RPMI8226 (cell line): ENCODE measurements at regions not wholly inside any gene's neighbourhood (a gene's known extent, or its start where the extent isn't known, plus 50 kb on each side); places are given as distances from the start of the nearest gene placed in this dataset.
"Not testable (repeated sequence)": the region's sequence is repeated elsewhere in the genome, so short reads cannot be mapped to it uniquely, and the experiment has no call there.

Experiments
- DNase-seq: peaks from one replicate; pipeline ENCODE4 v3.0.0-alpha.2; 2015

DNA sequence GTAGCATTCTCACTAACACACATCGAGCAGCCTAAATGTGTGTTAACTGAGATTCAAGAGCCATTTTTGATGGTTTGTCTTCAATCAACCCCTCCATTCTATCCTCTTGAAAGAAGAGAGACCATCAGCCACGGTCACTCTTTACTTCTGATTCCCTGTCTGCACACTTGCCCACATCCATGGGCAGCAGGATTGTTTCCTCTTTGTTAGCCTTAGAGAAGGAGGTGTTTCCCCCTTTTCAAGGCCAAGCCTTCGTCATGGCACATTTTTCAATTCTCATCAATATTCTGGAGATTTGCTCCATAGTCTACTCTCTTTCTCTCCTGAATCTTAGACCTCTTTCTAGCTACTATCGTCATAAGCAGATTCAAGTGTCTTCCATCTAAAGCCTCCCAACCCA, 522.4 kb upstream of the NAALADL2 start:
- no peak for DNase-seq

DNA sequence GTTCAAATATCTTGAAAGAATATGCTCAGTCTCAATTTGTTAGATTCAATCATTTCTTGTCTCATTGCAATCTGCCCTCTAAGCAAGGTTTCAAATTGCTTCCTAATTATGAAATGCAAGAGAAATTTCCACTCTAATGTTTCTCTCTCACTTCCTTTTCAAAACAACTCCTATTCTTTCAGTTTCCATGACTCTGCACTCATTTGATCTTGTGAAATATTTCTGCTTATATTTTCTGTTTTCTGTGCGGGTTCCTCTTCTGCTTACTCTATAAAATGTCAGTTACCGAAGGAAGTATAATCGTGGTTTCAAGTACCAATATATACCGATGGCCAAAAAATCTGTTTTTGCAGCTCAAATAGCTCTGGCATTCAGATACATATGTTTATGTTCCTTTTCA, 521.9 kb upstream of the NAALADL2 start:
- peak; percentile 45 for DNase-seq

DNA sequence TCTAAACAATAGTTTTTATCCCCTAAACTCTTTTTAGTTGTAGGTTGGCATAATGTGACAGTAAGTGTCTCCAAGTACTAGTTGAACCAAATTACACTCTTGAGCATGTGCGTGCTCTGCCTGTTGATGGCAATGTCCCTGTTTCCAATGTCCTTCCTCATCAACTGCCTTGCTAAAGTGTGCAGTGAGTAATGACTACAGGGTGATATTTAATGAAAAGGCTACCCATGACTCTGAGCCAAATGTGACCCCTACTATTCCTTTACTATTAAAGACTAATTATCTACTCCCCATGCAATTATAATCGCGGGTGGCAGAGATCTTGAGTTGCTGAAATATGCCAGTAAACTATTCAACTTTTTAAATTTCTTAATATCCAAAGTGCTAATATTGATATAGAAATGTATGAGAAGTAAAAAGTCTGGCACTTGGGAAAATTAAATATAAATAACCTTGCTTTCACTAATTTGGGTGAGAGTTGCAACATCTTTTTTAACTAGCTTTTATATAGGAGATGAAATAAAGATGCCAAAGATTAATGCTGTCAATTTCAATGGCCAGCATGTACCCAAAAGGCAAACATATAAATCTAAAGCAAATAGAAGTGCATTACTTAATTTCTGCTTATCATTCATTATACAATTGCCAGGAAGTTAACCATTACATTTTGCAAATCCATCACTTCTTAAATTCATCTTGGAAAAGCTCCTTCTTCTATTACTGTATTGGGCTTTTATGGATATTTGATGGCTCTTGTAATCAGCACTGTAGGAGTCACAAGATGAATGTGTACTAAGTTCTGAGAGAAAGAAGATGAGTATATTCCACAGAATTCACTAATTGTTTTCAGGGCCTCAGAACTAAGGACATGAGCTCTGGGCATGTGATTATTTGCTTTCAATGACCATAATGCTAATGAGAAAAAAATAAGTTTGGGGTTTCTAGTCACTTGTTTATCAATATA, 518.2 kb upstream of the NAALADL2 start:
- DNase-seq: no peak

DNA sequence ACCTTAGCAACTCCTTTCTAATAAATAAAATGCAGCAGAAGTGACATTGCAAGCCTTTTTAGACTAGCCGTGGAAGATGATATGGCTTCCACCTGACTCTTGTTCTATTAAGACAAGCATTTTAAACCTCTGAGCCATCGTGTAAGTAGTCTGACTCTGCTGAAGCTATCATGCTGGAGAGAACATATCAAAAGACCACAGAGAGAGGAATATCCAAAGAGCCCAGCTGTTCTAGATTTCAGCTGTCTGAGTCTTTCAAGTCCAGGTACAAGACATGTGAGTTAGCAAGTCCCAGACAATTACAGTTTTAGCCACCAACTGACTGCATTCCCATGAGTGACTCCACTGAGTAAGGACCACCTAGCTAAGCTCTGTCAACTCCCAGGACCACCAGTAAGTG, 517.0 kb upstream of the NAALADL2 start:
- no peak for DNase-seq

DNA sequence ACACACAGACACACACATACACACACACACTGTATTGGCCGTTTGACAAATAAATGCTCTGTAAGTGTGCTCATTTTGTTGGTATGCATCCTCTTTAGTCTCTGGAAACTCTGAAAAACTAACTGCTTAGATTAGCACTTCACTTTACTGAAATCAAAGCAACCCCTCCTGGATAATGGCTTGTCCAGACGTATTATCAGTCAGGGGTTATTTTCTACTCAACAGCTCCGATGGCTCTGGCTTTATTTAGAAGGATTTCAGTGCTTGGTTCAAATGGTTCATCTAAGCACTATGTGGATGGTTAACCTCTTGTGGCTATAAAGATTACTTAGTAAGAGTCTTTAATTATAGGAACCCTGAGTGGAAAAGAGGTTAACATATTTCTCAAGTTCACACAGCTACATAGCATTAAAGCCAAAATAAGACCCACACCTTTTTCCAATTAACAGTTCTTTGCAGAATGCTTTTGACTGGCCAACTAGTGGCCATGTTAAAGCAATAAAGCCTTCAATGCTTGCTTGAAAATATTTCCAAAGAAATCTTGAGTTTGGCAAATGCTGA, 516.1 kb upstream of the NAALADL2 start:
- DNase-seq: no peak

DNA sequence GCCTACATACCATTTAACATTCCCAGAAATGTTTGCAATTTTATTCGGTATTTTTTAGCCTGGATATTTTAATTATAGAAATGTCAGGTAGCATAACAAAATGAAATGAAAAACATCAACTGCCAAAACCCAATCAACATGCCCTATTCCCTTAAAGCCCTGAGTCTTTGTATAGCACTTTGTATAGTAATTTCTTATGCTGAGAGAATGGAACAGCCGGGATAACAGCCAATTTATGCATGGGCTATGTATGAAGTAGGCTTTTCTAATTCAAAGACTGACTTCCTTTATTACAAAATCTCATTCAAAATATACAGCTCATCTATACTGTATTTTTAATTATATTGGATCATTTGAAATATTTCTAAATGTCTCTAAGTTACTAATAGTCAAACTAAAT, 513.0 kb upstream of the NAALADL2 start:
- no peak for DNase-seq

DNA sequence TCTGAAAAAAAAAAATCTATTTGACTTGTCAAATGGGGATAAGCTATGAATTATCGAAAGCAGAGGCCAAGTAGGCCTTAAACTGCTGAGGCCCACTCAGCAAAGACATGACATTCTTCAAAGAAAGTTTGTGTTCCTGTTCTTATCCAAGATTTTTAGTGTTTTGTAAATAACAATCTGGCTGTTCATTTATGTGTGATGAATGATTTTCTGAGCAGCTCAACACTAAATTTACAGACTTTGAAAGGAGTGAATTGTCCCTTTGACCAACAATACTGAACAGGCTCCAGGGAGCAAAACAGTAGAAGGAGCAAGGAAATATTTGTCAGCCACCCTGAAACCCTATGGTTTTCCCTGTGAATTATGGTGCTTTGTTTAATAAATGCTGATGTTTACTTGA, 512.6 kb upstream of the NAALADL2 start:
- no peak for DNase-seq

DNA sequence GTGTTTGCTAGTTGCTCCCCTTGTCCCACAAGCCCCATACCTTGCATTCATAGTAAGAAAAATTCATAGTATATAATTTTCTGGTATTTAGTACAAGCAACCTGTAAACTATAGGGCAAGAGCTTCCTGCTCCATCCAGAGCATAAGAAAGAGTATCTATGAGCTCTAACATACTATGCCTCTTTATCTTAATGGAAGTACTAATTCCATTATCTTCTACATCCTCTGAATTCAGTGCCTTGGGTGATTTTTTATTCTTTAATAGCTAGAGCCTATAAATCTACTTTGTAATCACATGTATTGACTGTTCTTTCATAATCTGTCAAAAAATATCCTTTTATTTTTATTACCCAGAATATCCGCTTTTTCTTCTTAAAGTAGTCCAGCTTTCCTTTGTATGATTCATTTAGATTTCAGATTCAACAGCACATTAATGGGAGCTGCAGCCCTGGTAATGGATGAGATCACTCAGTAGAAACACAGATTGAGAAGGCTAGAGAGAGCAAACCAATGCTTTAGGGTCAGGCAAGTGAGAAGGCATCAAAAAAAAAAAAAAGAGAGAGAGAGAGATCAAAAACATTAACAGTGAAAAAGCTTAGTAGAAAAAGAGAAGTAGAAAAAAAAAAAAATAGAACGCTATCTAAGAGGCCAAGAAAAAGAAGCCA, 511.5 kb upstream of the NAALADL2 start:
- DNase-seq: no peak

DNA sequence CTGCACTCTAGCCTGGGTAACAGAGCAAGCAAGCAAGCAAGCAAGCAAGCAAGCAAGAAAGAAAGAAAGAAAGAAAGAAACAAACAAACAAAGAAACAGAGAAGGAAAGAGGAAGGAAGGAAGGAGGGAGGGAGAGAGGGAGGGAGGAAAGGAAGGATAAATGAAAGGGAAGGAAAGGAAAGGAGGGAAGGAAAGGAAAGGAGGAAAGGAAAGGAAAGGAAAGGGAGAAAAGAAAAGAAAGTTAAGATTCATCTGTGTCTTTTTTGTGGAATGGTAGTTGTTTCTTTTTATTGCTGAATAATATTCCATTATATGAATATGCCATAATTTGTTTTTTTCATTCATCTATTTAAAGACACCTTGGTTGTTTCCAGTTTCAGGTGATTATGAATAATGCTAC, 506.9 kb upstream of the NAALADL2 start:
- no peak for DNase-seq

DNA sequence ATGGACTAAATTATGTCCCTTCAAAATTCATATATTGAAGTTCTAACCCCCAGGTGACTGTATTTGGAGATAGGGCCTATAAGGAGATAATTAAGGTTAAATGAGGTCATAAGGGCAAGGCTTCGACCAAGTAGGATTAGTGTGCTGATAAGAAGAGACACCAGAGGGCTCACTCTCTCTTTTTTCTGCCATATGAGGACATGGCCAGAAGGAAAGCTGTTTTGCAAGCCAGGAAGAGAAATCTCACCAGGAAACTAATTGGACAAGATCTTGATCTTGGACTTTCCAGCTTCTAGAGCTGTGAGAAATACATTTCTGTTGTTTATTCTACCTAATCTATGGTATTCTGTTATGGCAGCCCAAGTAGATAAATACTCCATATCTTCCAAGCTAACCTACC, 503.6 kb upstream of the NAALADL2 start:
- peak; percentile 51 for DNase-seq

DNA sequence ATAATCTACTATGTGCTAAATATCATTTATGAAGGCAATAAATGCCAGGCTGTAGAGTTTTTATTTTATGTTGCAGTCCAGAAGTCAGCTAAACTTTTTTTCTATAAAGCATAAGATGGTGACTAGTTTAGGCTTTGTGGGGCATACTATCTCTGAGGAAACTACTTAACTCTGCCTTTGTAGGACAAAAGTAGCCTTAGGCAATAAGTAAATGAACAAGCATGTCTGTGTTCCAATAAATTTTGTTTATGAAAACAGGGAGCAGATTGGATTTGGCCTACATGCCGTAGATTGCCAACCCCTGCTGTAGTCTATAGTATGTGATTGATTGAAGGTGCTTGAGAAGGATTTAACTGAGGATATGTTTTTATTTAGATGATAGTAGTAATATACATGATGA, 502.5 kb upstream of the NAALADL2 start:
- no peak for DNase-seq

DNA sequence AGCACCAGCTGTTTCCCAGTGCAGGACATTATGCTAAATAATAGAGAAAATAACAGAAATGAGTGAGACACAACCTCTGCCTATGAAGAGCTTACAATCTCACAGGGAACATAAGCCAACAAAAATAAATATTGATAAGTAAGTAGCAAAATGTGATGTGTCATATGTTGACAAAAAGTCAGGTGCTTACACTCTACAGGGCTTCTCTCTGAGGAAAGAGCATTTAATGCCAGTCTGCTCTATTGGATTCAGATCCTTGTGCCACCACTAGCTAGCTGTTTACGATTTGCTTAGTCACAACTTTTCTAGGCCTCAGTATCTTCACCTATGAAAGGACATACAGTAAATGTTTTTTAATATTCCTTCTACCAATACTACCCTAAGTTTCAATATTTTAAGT, 500.9 kb upstream of the NAALADL2 start:
- no peak for DNase-seq

DNA sequence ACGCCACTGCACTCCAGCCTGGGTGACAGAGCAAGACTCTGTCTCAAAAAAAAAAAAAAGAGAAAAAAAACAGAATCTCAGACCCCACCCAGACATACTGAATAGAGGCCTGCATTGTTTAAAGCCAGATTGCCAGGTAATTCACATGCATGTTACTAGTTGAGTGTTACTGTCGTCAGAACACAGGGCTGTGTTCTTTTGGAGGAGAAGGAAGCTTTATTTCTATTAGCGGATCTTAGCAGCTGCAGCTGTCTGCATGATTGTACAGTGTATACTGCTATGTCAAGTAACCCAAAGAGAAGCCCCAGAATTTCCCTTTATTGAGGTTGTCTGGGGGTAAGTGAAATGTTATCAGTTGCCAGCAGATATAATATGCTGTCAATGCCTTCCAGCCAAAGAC, 496.6 kb upstream of the NAALADL2 start:
- no peak for DNase-seq

DNA sequence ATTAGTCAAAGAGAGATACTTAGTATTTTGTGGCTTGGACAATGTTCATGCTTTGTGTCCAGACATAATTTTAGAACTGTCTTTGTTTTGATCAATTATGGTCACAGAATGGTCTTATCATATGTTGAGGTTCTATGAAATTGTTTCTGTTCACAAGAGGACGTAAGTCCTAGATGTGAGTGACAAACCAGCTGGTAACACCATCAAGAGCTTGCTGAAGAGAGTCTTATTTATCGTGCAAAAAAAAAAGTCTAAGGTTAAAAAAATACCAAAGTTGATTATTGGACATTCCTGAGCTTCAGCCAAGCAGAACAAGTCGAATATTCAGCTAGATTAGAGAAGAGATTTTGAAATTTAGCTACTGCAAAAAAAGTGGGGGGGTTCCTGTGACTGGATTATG, 495.9 kb upstream of the NAALADL2 start:
- DNase-seq: no peak

DNA sequence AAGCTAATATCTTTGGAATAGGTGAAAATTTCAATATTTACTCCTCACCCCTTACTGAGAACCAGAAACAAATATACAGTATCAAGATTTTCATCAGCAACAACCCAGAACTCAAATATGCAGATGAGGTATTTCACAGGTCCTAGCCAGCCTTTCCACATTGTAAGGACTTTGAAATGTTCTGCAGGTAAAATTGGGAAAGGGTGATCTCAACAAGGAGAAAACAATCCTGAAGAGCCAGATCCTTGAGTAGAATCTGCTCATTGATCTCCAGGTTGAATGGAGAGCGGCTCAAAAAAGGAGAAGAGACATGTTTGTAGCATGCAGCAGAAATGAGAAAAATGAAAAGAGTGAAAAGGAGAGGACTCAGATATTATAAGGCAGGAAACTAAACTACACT, 493.3 kb upstream of the NAALADL2 start:
- DNase-seq: no peak

DNA sequence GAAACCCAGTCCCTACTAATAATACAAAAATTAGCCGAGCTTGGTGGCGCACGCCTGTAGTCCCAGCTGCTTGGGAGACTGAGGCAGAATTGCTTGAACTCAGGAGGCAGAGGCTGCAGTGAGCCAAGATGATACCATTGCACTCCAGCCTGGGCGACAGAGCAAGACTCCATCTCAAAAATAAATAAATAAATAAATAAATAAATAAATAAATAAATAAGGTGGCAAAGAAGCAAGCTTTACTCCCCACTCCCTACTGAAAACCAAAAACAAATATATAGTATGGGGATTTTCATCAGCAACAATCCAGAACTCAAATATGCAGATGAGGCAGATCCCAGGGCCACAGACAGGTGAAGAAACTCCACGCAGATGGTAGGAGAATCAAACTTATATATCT, 492.2 kb upstream of the NAALADL2 start:
- not testable (repeated sequence) for DNase-seq

DNA sequence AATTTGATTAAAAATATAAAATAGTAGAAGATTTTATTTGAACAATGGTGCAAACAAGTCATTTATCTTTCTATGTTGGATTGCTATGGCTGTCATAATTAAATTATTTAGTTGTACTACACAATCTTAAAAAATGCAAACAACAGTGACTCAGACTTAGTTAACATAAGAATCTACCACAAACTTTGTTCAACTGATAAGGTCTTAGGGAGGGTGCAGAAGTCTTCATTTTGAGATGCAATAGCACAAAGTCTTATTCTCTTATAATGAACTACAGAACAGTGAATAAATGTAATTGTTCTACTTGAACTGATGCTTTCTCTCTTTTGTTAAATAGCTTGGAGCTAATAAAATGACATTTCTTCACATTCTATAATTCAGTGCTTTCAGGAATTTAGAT, 482.8 kb upstream of the NAALADL2 start:
- DNase-seq: no peak

DNA sequence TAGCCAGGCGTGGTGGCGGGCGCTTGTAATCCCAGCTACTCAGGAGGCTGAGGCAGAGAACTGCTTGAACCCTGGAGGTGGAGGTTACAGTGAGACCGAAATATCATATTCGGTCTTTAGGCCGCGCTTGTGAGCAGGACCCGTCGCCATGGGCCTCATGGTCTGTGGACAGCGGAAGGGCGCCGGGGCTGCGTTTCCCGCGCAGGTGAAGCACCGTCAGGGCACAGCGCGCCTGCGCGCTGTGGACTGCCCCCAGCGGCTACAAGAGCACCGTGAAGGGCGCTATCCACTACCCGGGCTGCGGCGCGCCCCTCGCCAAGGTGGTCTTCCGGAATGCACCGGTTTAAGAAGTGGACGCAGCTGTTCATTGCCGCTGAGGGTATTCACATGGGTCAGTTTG, 482.0 kb upstream of the NAALADL2 start:
- no peak for DNase-seq

DNA sequence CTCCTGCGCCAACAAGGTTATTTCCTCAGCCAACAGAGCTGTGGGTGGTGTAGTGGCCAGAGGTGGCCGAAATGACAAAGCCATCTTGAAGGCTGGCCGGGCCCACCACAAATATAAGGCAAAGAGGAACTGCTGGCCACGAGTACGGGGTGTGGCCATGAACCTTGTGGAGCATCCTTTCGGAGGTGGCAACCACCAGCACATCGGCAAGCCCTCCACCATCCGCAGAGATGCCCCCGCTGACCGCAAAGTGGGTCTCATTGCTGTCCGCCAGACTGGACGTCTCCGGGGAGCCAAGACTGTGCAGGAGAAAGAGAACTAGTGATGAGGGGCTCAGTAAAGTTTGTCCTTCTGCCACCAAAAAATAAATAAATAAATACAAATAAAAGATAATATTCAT, 481.4 kb upstream of the NAALADL2 start:
- no peak for DNase-seq

DNA sequence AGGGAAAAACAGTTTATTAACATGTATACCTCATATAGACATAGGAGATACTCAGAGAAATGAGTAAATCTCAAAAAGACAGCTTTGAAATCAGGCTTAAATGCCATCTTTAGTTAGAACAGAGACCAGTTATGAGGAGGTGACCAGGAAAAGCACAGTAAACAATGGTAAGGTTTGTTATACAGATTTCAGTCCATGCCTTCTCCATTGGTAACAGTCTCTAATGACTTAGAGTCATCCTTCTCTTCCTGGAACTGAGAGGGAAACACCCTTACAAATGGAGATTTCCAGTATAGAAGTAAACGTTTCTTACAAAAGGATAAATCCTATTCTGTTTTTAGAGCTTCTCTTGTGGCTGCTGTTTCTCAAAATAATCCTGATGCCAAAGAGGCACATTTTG, 476.3 kb upstream of the NAALADL2 start:
- no peak for DNase-seq

DNA sequence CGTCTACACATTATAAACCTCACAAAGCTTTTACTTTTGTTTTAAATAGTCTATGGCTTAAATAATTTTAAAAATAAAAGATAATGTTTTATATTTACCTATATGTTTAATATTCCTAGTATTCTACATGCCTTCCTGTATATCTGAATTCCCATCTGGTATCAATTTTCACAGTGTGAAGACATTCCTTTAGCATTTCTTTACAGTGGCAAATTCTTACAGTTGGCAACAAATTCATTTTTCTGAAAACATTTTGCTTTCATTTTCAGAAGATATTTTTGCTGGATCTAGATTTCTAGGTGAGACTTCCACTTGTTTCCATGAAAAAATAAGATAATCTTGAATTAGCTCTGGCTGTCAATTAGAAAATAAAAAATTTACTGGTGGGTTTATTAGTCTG, 471.4 kb upstream of the NAALADL2 start:
- no peak for DNase-seq

DNA sequence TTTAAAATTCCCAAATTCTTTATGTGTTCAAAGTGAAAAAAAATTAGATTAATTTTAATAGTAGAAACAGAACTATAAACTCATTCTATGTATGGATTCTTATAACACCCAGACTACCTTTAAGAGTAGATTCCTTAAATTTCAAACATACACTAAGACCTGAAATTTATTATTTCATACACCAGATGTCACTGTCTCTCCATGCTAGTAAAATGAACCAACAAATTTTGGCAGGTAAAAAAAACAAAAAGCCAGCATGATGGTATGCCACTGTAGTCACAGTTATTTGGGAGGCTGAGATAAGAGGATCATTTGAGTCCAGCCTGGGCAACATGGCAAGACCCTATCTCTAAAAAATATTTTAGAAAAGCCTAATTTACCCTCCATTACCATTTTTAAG, 461.3 kb upstream of the NAALADL2 start:
- DNase-seq: peak; percentile 51

DNA sequence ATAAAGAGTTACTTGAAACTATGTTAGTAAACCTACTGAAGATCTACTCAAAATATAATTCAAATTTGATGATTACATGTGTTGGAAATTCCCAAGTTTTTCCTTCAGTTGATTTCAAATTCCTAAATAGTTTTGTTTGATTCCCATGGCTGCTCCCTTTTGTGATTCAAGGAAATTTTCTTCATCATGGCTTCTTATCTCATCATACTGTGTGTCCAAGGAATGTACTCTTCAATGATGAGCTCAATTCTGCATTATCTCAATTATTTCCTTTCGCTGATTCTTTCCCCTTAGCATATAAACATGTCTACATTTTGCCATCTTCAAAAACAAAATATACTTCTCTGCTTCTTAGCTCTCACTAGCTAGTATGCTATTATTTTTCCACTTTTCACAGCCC, 460.4 kb upstream of the NAALADL2 start:
- no peak for DNase-seq

DNA sequence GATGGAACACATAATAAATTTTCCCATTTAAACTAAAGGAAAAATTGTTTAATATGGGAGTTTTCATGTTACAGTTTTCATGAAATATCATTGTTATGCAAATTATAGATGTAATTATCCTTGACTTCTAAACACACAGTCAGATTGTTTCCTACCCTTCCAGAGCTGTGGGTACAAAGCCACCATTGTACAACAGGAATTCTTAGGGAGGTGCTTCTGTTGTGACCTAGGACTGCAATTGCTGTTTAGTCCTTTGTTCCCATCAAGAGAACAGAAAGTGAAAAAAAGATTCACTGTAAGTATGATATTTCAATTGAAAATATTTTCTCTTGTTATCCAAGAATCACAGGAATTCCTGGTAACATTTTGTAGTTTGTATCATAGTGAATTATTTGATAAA, 455.3 kb upstream of the NAALADL2 start:
- no peak for DNase-seq
